GM19043 (cell line): ENCODE measurements at regions not wholly inside any gene's neighbourhood (a gene's known extent, or its start where the extent isn't known, plus 50 kb on each side); places are given as distances from the start of the nearest gene placed in this dataset.
"Not testable (repeated sequence)": the region's sequence is repeated elsewhere in the genome, so short reads cannot be mapped to it uniquely, and the experiment has no call there.

Source experiments
- ATAC-seq: cut with Tn5 transposase; IDR thresholded peaks from one replicate; pipeline ENCODE4 v1.9.1; 2021; ENCODE audit warnings: low read depth; ENCODE audit not compliant: unreplicated experiment

GRCh38 chr14:21978184-21978998 is 304.8 kb upstream of the OR4E1 start:
- no peak for ATAC-seq

- ATAC-seq, result no peak
Observed at GRCh38 chr14:21974741-21975140, 301.1 kb upstream of the OR4E1 start.

- no peak for ATAC-seq
Observed at GRCh38 chr14:21965042-21965441, 291.4 kb upstream of the OR4E1 start.

DNA sequence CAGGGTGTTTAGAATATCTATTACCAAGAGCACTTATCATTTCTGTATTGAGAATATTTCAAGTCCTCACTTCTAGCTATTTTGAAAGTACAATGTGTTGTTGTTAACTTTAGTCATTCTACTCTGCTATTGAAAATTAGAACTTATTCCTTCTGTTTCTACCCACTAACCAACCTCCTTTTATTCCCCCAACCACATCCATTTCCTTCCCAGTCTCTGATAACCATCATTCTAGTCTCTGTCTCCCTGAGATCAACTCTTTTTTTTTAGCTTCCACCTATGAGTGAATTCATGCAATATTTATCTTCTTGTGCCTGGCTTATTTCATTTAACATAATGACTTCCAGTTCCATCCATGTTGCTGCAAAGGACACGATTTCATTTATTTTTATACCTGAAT is 290.6 kb upstream of the OR4E1 start:
- no peak for ATAC-seq

DNA sequence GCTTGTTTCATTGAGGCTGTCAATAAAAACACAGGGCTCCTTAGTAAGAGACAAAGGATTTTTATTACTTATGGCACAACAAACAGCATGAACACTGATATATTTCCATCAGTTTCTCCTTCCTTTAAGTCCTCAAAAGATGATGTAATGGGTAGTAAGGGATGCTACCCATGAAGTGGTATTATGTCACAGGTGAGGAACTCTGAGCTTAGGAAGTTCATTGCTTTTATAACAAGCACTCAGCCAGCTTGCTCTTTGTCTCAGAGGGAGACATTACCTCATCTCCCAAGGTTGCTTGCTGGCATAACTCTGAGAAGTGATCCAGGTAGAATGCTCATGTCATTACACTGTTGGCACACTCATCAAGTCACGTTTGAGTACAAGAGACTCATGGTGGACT is 287.0 kb upstream of the OR4E1 start:
- no peak for ATAC-seq

DNA sequence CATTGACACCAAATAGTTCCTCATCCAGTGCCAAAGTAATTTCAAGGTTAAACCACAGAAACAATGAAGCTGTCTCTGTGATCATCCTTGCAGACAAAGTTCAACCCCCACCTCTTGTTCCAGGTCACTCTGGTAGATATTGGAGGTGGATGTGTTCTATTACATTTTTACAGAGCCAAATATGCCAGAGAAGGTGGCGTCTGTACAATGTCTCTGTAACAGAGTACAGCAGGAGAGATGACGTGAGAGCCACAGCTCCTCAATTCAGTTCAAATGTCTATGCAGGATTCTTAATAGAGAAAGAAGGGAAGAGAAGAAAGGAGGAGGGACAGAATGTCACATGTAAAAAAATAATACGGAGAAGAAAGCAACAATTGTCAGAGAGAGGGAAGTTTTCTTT is 268.3 kb upstream of the OR4E1 start:
- no peak for ATAC-seq

- no peak for ATAC-seq
Observed at GRCh38 chr14:21940887-21941856, 267.6 kb upstream of the OR4E1 start.

GRCh38 chr14:21939836-21940235 is 266.2 kb upstream of the OR4E1 start:
- no peak for ATAC-seq

DNA sequence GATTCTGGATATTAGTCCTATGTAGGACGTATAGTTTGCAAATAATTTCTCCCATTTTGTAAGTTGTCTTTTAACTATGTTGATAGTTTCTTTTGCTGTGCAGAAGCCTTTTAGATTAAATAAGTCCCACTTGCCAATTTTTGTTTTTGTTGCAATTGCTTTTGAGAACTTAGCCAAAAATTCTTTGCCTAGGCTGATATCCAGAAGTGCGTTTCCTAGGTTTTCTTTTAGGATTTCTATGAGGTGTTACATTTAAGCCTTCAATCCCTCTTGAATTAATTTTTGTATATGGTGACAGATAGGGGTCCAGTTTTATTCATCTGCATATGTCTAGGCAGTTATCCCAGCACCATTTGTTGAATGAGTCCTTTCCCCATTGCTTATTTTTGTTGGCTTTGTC is 264.4 kb upstream of the OR4E1 start:
- no peak for ATAC-seq

- no peak for ATAC-seq
Observed at GRCh38 chr14:21933681-21934080, 260.1 kb upstream of the OR4E1 start.

DNA sequence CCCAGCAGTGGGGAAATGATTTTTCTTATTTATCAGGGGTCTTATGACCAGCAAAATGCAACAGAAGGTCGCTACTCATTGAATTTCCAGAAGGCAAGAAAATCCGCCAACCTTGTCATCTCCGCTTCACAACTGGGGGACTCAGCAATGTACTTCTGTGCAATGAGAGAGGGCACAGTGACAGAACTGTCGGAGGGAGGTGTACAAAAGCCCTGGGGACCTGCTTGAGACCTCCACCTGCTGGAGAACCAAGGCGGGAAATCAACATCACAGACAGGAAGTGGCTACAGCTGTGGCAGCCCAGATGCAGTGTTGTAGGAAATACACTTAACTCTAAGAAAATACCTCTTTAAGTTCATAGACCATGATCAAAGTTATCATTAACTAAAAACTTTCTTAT is 250.9 kb upstream of the OR4E1 start:
- ATAC-seq, result peak; percentile 92

DNA sequence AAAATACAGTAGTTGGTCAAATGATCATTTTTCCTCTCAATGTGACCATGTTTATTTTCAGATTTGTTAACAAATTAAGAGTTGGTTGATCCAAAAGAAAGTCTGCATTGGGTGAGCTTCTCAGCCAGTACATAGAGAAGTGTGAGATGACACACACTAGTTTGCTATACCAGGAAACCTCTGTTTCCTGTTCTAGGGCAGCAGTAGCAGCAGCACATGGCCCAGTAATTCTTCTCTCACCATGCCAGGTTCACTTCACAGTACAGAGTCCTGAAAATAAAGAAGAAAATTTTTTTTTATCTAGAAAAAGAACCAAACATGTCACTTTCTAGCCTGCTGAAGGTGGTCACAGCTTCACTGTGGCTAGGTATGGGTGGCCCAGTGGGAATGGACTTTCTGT is 250.2 kb upstream of the OR4E1 start:
- ATAC-seq, result no peak

DNA sequence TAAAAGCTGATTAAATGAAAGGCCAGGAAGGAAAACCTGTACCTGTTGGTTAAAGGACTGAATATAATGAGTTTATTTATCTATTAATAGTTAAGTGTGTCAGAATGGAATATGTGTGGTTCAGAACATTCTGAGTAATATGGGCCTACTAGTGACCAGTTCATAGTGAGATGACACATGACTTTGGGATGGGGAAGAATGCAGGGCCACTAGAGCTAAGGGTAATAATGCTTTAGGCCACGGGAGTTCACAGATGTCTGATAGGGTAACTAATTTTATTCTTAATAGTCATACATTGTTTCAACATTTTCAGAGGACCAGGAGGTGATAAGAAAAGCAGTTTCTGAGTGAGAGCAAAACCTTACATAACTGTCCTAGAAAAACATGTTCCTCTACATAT is 247.8 kb upstream of the OR4E1 start:
- ATAC-seq, result no peak

- no peak for ATAC-seq
Observed at GRCh38 chr14:21917699-21918436, 244.2 kb upstream of the OR4E1 start.

DNA sequence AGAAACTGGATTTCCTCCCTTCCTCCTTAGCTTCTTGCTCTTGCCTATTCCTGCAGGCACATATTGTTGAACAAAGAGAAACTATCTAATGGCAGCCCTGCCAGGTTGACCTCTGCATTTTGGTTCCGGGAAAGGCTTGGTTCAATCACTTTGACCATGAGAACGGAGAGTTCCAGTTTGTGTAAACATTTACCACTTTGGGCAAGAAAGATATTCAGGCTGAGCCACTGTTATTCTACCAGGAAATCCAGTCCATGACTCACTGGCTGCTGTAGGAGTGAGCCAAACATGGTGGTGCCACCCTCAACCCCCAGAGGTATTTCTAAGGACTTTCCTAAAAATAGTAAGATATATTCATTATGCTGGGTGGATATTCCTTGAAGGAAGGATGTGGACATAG is 242.2 kb upstream of the OR4E1 start:
- no peak for ATAC-seq

- no peak for ATAC-seq
Observed at GRCh38 chr14:21913759-21914158, 240.1 kb upstream of the OR4E1 start.

DNA sequence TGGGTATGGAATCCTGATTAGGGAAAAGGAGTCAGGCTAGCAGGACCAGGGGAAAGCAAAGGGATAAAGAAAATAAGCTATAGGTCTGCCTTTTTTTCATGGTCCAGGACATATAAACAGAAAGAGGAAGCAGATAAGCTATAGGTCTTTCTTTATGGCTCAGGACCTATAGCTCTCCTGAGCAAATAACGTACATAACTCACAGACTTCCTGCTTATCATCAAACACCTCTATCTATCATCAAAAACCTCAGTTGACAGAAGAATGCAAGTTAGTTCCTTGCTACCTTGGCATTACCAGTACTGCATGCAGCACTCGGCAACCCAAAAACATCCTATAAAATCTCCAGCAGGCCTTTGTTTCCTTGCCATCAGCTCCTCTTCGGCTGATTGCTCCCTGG is 238.7 kb upstream of the OR4E1 start:
- ATAC-seq, result no peak

- ATAC-seq, result no peak
Observed at GRCh38 chr14:21911877-21912276, 238.3 kb upstream of the OR4E1 start.

DNA sequence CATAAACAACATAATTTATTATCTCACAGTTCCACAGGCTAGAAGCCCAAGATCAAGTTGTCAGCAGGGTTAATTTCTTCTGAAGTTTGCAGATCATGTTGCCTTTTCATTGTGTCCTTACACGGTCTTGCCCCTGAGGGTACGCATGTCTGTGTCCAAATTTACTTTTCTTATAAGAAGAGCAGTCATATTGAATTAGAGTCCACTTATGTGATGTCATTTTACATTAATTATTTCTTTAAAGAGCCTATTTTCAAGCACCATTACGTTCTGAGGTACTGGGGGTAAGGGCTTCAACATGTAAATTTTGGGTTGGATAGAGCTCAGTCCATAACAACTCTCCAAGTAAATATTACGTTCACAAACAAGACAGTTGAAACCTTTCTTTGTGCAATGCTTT is 236.6 kb upstream of the OR4E1 start:
- no peak for ATAC-seq

- no peak for ATAC-seq
Observed at GRCh38 chr14:21902561-21903181, 229.1 kb upstream of the OR4E1 start.

- not testable (repeated sequence) for ATAC-seq
Observed at GRCh38 chr14:21894898-21895194, 221.2 kb upstream of the OR4E1 start.
